Nephron (organoid): ENCODE measurements at regions not wholly inside any gene's neighbourhood (a gene's known extent, or its start where the extent isn't known, plus 50 kb on each side); places are given as distances from the start of the nearest gene placed in this dataset.

Experiments
- H3K27ac Mint-ChIP-seq, 3 experiments: 2 replicates each; pipeline ENCODE4 v1.8.0; 2020; ENCODE audit warnings: mixed read lengths in 3 of 3, mild to moderate bottlenecking in 2 of 3, moderate library complexity in 1 of 3
- H3K27me3 Mint-ChIP-seq: 2 replicates; pipeline ENCODE4 v1.8.0; 2021; ENCODE audit warnings: low read depth, mild to moderate bottlenecking, moderate library complexity, mixed read lengths
- H3K36me3 Mint-ChIP-seq: 2 replicates; pipeline ENCODE4 v1.8.0; 2020; ENCODE audit warnings: low read depth, mixed read lengths
- H3K4me1 Mint-ChIP-seq: 2 replicates; pipeline ENCODE4 v1.8.0; 2020; ENCODE audit warnings: mixed read lengths
- H3K4me3 Mint-ChIP-seq, 3 experiments: 2 replicates each; pipeline ENCODE4 v1.8.0; 2020; ENCODE audit warnings: mild to moderate bottlenecking in 3 of 3, mixed read lengths in 3 of 3, moderate library complexity in 2 of 3
- H3K9me3 Mint-ChIP-seq: 2 replicates; pipeline ENCODE4 v1.8.0; 2020; ENCODE audit warnings: mixed read lengths
- CTCF ChIP-seq, 3 experiments: fragments of 200-600 bp; sonication (generic); IDR thresholded peaks; one replicate each; pipeline ENCODE4 v1.5.0; 2021; ENCODE audit warnings: antibody characterized with exemption in 3 of 3; ENCODE audit not compliant: unreplicated experiment in 3 of 3

- no peak for TF ChIP-seq CTCF (IDR thresholded peaks at IDR 0.05; ENCODE audit: unreplicated experiment in 3 of 3)
- H3K27ac Mint-ChIP-seq, result no peak overlapping the region
- H3K4me3 Mint-ChIP-seq, result no peak overlapping the region
- H3K4me1 Mint-ChIP-seq, result peaks cover 23% of the 10 kb centered on the region
- H3K36me3 Mint-ChIP-seq, result no peaks in the 10 kb centered on the region
- H3K27me3 Mint-ChIP-seq, result peaks cover 8% of the 10 kb centered on the region
- no peaks in the 10 kb centered on the region for H3K9me3 Mint-ChIP-seq
Measured at GRCh38 chr10:130493021-130493420, 356.8 kb downstream of the GLRX3 start.

- Mint-ChIP-seq H3K4me3 (no peak overlapping the region), H3K27ac (peak overlapping the region in 1 of 3 experiments; percentile 48), H3K36me3 (no peaks in the 10 kb centered on the region), H3K9me3 (no peaks in the 10 kb centered on the region), H3K4me1 (peaks cover 23% of the 10 kb centered on the region), H3K27me3 (peaks cover 13% of the 10 kb centered on the region)
- no peak for TF ChIP-seq CTCF (IDR thresholded peaks at IDR 0.05; ENCODE audit: unreplicated experiment in 3 of 3)
Measured at GRCh38 chr10:130493446-130494145, 357.4 kb downstream of the GLRX3 start.

DNA sequence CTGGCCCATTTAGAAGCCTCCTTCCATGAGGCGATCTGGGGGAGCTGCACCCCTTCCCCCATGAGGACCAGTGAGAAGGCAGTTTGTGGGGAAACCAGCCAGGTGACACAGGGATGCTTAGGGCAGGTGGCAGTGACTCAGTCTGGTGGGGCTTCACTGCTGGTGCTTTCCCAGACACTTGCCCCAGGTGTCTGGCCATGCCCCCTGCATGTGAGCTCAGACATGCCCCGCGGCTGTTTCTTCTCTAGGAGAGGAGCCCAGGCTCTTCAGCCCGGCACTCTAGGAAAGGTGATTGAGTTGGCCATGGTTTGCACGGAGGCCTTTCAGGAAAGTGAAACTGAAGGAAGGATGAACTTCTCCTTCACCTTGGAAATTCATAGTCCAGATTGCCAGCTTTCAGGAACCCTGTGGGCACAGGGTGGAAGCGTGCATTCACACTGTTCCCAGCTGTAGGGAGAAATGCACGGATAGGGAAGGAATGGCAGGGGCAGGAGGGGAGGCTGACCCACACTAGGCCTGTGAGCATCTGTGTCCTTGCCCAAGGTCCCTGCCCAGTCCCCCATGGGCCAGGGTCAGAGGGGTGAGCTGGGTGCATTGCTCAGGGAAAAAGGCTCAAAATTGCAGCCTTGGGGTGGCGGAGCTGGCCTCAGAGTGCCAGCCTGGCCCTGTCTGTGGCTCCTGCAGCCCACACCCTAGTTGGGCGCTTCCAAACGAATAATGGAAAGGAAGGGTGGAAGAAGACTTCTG is 359.1 kb downstream of the GLRX3 start:
- no peak overlapping the region for H3K27ac Mint-ChIP-seq
- H3K4me3 Mint-ChIP-seq, result no peak overlapping the region
- H3K36me3 Mint-ChIP-seq, result no peaks in the 10 kb centered on the region
- H3K4me1 Mint-ChIP-seq, result peaks cover 14% of the 10 kb centered on the region
- TF ChIP-seq CTCF (IDR thresholded peaks at IDR 0.05; ENCODE audit: unreplicated experiment in 3 of 3), result no peak
- H3K27me3 Mint-ChIP-seq, result peaks cover 17% of the 10 kb centered on the region
- no peaks in the 10 kb centered on the region for H3K9me3 Mint-ChIP-seq

- peaks cover 24% of the 10 kb centered on the region for H3K27me3 Mint-ChIP-seq
- no peak overlapping the region for H3K27ac Mint-ChIP-seq
- H3K9me3 Mint-ChIP-seq, result peaks cover 3% of the 10 kb centered on the region
- no peak for TF ChIP-seq CTCF (IDR thresholded peaks at IDR 0.05; ENCODE audit: unreplicated experiment in 3 of 3)
- H3K4me1 Mint-ChIP-seq, result peaks cover 8% of the 10 kb centered on the region
- no peaks in the 10 kb centered on the region for H3K36me3 Mint-ChIP-seq
- H3K4me3 Mint-ChIP-seq, result no peak overlapping the region
Measured at GRCh38 chr10:130495891-130496636, 359.9 kb downstream of the GLRX3 start.

DNA sequence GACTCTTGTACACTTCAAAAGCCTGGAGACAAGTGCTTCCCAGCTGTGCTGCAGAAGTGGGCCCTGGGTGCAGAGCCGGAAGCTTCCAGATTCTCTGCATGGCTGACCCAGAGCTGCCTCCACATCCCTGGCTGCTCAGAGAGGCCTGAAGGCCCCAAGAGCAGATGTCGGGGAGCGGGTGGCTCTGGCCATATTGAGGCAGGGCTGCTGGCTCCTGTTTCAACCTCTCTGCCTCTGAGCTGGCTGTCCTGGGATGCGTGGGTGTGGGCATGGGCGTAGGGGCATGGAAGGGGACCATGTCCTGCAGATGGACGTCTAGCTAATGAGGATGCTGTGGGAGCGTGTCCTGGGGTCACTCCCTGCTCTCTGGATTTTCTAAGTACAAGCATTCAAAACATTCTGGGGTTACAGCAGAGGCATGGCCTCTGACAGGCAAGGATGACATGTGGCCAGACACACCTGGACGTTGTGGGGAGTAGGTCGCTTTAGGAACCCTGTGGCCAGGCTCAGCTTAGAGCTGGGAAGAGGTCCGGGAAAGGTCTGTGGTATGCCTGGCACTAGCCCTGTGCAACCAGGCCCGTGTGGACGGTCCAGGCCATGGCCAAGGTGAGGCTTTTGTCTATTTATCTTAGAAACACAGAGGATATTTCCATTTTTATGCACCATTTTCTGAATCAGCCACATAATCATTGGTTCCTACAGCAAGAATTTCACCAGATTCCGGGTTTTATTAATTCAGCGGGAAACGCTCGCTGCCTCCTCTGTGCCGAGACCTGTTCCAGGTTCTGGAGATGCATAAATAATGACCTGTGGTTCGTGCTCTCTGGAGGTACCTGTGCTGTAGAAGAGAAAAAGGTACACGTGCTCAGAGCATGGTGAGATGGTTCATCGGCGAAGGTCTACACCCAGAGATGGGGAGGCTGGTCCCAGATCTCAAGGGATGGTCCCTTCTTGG is 361.1 kb downstream of the GLRX3 start:
- no peak for TF ChIP-seq CTCF (IDR thresholded peaks at IDR 0.05; ENCODE audit: unreplicated experiment in 3 of 3)
- H3K27ac Mint-ChIP-seq, result no peak overlapping the region
- H3K9me3 Mint-ChIP-seq, result peaks cover 6% of the 10 kb centered on the region
- H3K4me1 Mint-ChIP-seq, result peaks cover 8% of the 10 kb centered on the region
- H3K36me3 Mint-ChIP-seq, result no peaks in the 10 kb centered on the region
- no peak overlapping the region for H3K4me3 Mint-ChIP-seq
- H3K27me3 Mint-ChIP-seq, result peaks cover 32% of the 10 kb centered on the region
